GM12878 (cell line): ENCODE measurements at regions not wholly inside any gene's neighbourhood (a gene's known extent, or its start where the extent isn't known, plus 50 kb on each side); places are given as distances from the start of the nearest gene placed in this dataset.

ENCODE experiments used
- ATAC-seq: fragments of 200-7000 bp; cut with Tn5 transposase; 3 replicates; pipeline ENCODE4 v1.9.1; 2020; ENCODE audit warnings: mild to moderate bottlenecking, moderate library complexity
- BruUV-seq: library from RNA; stranded (reverse); fragments of 400-500 nt; replicated peaks from 2 replicates; lab custom pipeline; 2021; lab: Mats Ljungman, UMichigan
- CTCF ChIA-PET: fragments of 300-600 bp; sonication (Branson Sonifier 250); formaldehyde crosslinking; extraction: SDS; loops from one replicate; lab custom pipeline; 2021; ENCODE audit warnings: inconsistent platforms; lab: Yijun Ruan, JAX
- POLR2A ChIA-PET: fragments of 350-600 bp; formaldehyde crosslinking; extraction: SDS; loops from one replicate; lab custom pipeline; 2021; ENCODE audit warnings: inconsistent platforms; lab: Charles Lee
- RAD21 ChIA-PET: fragments of 300-600 bp; sonication (Branson Sonifier 250); formaldehyde crosslinking; loops from one replicate; lab custom pipeline; 2023; ENCODE audit warnings: antibody characterized with exemption; ENCODE audit not compliant: unreplicated experiment; lab: Charles Lee
- SMC1A ChIA-PET: fragments of 300-600 bp; sonication (Branson Sonifier 250); formaldehyde crosslinking; loops from one replicate; lab custom pipeline; 2023; ENCODE audit not compliant: unreplicated experiment, uncharacterized antibody; lab: Charles Lee
- DNase-seq: peaks from one replicate; pipeline ENCODE4 v3.0.0-alpha.2; 2011; ENCODE audit warnings: low read depth, low spot score
- FAIRE-seq: peaks from 3 replicates; lab custom pipeline; 2011; peaks lifted over from hg19 to GRCh38; lab: Jason Lieb, UNC
- H2AFZ ChIP-seq: 2 replicates; pipeline ENCODE4 v1.6.0; 2011; ENCODE audit warnings: low read depth, low read length, control low read depth; ENCODE audit not compliant: control insufficient read depth
- H3K27ac ChIP-seq: 2 replicates; pipeline ENCODE4 v1.5.1; 2011; ENCODE audit warnings: control low read depth; ENCODE audit not compliant: control insufficient read depth, insufficient read depth
- H3K27me3 ChIP-seq, 2 experiments: replicated peaks in 1 of 2; 2 replicates each; pipeline versions ENCODE4 v1.6.0 to v1.6.1; 2011; ENCODE audit warnings: low read length in 1 of 2; ENCODE audit not compliant: control insufficient read depth in 2 of 2, insufficient read depth in 2 of 2
- H3K36me3 ChIP-seq, 2 experiments: 2 replicates each; pipeline ENCODE4 v1.5.1; 2011; ENCODE audit warnings: low read length in 1 of 2; ENCODE audit not compliant: control insufficient read depth in 2 of 2, insufficient read depth in 2 of 2
- H3K4me1 ChIP-seq: 2 replicates; pipeline ENCODE4 v1.6.1; 2011; ENCODE audit warnings: mild to moderate bottlenecking, low read length, moderate library complexity, mixed read lengths; ENCODE audit not compliant: control insufficient read depth, insufficient read depth
- H3K4me2 ChIP-seq: 2 replicates; pipeline ENCODE4 v1.6.0; 2011; ENCODE audit warnings: control low read depth; ENCODE audit not compliant: control insufficient read depth, insufficient read depth
- H3K4me3 ChIP-seq: fragments of 200-600 bp; sonication (generic); 2 replicates; pipeline ENCODE4 v1.5.1; 2016
- H3K79me2 ChIP-seq: 2 replicates; pipeline ENCODE4 v1.6.0; 2011; ENCODE audit warnings: low read length; ENCODE audit not compliant: control insufficient read depth, insufficient read depth
- H3K9ac ChIP-seq: 2 replicates; pipeline ENCODE4 v1.8.0; 2011; ENCODE audit warnings: low read length, control low read depth, mixed read lengths; ENCODE audit not compliant: control insufficient read depth, insufficient read depth
- H3K9me3 ChIP-seq: replicated peaks from 3 replicates; pipeline ENCODE4 v1.5.1; 2011; ENCODE audit warnings: mild to moderate bottlenecking, low read length; ENCODE audit not compliant: control insufficient read depth, insufficient read depth
- H4K20me1 ChIP-seq: 2 replicates; pipeline ENCODE4 v1.6.0; 2011; ENCODE audit not compliant: control insufficient read depth, insufficient read depth
- ASH2L ChIP-seq: fragments of 300-600, 200-600 bp; sonication (generic); IDR thresholded peaks from 2 replicates; pipeline ENCODE4 v1.6.1; 2017; ENCODE audit warnings: low read depth, mild to moderate bottlenecking, borderline replicate concordance
- BCLAF1 ChIP-seq: fragments of 450-650 bp; IDR thresholded peaks from 2 replicates; pipeline ENCODE4 v1.6.1; 2017; ENCODE audit warnings: antibody characterized with exemption, mild to moderate bottlenecking, moderate library complexity
- BHLHE40 ChIP-seq, 2 experiments: fragments of 450-650 bp in 1 of 2; IDR thresholded peaks; 2 replicates each; pipeline ENCODE4 v1.6.1; 2011 to 2017; ENCODE audit warnings: low read depth in 2 of 2, borderline replicate concordance in 1 of 2, improper control_type of control experiment in 1 of 2, low read length in 1 of 2, mild to moderate bottlenecking in 1 of 2
- CEBPZ ChIP-seq: fragments of 150-350 bp; IDR thresholded peaks from 2 replicates; pipeline ENCODE4 v1.6.1; 2016; ENCODE audit warnings: low read depth, low read length
- ESRRA ChIP-seq: IDR thresholded peaks from 2 replicates; pipeline ENCODE4 v1.6.1; 2012; ENCODE audit warnings: mild to moderate bottlenecking, low read length, improper control_type of control experiment
- HDAC2 ChIP-seq: fragments of 200-600 bp; sonication (generic); IDR thresholded peaks from 2 replicates; pipeline ENCODE4 v1.6.1; 2017
- MEF2A ChIP-seq: IDR thresholded peaks from 2 replicates; pipeline ENCODE4 v1.6.1; 2011; ENCODE audit warnings: low read depth, mild to moderate bottlenecking, low read length, moderate library complexity; ENCODE audit not compliant: insufficient read depth
- MLLT1 ChIP-seq: fragments of 450-650 bp; IDR thresholded peaks from 2 replicates; pipeline ENCODE4 v1.6.1; 2016; ENCODE audit warnings: mild to moderate bottlenecking
- PBX3 ChIP-seq: IDR thresholded peaks from 2 replicates; pipeline ENCODE4 v1.6.1; 2011; ENCODE audit warnings: mild to moderate bottlenecking, low read depth, low read length, moderate library complexity; ENCODE audit not compliant: insufficient replicate concordance
- RUNX3 ChIP-seq: IDR thresholded peaks from 2 replicates; pipeline ENCODE4 v1.6.1; 2012; ENCODE audit warnings: low read length, inconsistent platforms
- SIX5 ChIP-seq: IDR thresholded peaks from 2 replicates; pipeline ENCODE4 v1.6.1; 2011; ENCODE audit warnings: mild to moderate bottlenecking, low read depth, low read length, moderate library complexity; ENCODE audit not compliant: severe bottlenecking
- SUPT20H ChIP-seq: IDR thresholded peaks from 2 replicates; pipeline ENCODE4 v1.6.1; 2011; ENCODE audit warnings: low read depth, mild to moderate bottlenecking, low read length, moderate library complexity, borderline replicate concordance; ENCODE audit not compliant: control insufficient read depth
- WGBS: methylation state at CpG from one replicate; pipeline ENCODE4 v1.1.6; 2016; ENCODE audit warnings: low lambda C conversion rate; ENCODE audit not compliant: insufficient replicate concordance, insufficient coverage; ENCODE audit errors: missing lambda C conversion rate; 5-methylcytosine and 5-hydroxymethylcytosine counted together
- in situ Hi-C: fragments of 300-500 bp; cut with MboI; formaldehyde crosslinking; loops from 9 replicates; pipeline ENCODE4 v1.14.3; 2018; ENCODE audit warnings: mixed read lengths
- intact Hi-C: fragments of 100-400 bp; cut with micrococcal nuclease; formaldehyde crosslinking; loops from one replicate; pipeline ENCODE4 v1.14.2; 2022; ENCODE audit not compliant: unreplicated experiment

- TF ChIP-seq BCLAF1 = no peak
Measured at GRCh38 chr2:121903037-121903689, 147.7 kb downstream of the TSN start (continued).

- RAD21 ChIA-PET = no interaction called here
- no peak for FAIRE-seq
- TF ChIP-seq HDAC2 (no peak), SIX5 (no peak), ESRRA (no peak), ASH2L (no peak), PBX3 (no peak), SUPT20H (no peak), CEBPZ (no peak), MLLT1 (no peak), MEF2A (no peak), RUNX3 (no peak), BHLHE40 (IDR thresholded peaks at IDR 0.05; ENCODE audit: borderline replicate concordance in 1 of 2, low read depth in 2 of 2, low read length in 1 of 2) (no peak)
Measured at GRCh38 chr2:121904656-121905055, 149.2 kb downstream of the TSN start.

More at GRCh38 chr2:121904656-121905055, 149.2 kb downstream of the TSN start:
- ATAC-seq = no peak
- in situ Hi-C loops (no loop called here), intact Hi-C loops (no loop called here)
- POLR2A ChIA-PET = no interaction called here
- no peaks in the 10 kb centered on the region for H3K9me3 ChIP-seq
- H3K4me1 ChIP-seq = no peaks in the 10 kb centered on the region
- no peaks in the 10 kb centered on the region for H3K36me3 ChIP-seq
- H2AFZ ChIP-seq = no peak overlapping the region
- CTCF ChIA-PET = no interaction called here
- peaks cover 0 to 3% of the 10 kb centered on the region in 2 experiments; a peak in 2 of 4 replicates for H3K27me3 ChIP-seq
- no peaks in the 10 kb centered on the region for H4K20me1 ChIP-seq
- H3K9ac ChIP-seq = no peak overlapping the region
- SMC1A ChIA-PET = no interaction called here
- H3K27ac ChIP-seq = no peak overlapping the region
- DNase-seq = no peak
- 19% methylated on average over 2 of the region's 2 CpGs for WGBS
- no peak overlapping the region for H3K4me3 ChIP-seq
- no TSS peak for BruUV-seq
- H3K4me2 ChIP-seq = no peak overlapping the region
- H3K79me2 ChIP-seq = no peaks in the 10 kb centered on the region
